Colon (tissue), 2 donors: ENCODE measurements at regions not wholly inside any gene's neighbourhood (a gene's known extent, or its start where the extent isn't known, plus 50 kb on each side); places are given as distances from the start of the nearest gene placed in this dataset.
"Not testable (repeated sequence)": the region's sequence is repeated elsewhere in the genome, so short reads cannot be mapped to it uniquely, and the experiment has no call there.

Experiments
- FAIRE-seq: peaks from 2 replicates; lab custom pipeline; 2012; peaks lifted over from hg19 to GRCh38; lab: Jason Lieb, UNC
- donor health status: control.
- donor health status: control.

DNA sequence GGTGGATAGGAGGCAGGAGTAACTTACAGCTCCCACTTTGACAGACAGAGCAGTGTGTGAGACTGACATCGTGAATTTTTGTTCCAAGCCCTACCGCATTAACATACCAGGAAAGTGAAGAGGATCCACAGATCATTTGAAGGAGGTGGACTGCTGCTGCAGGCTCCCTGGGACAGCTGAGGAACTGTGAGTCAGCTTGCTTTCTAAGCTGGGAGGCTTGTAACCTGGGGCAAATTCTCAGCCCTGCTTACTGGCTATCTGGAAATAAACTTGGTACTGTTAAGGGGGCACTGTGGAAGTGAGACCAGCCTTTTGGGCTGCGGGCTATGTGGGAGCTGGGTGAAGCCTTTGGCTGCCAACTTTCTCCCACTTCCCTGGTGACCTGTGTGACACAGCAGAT, 1202.5 kb downstream of the DNAJB9 start:
- no peak for FAIRE-seq

DNA sequence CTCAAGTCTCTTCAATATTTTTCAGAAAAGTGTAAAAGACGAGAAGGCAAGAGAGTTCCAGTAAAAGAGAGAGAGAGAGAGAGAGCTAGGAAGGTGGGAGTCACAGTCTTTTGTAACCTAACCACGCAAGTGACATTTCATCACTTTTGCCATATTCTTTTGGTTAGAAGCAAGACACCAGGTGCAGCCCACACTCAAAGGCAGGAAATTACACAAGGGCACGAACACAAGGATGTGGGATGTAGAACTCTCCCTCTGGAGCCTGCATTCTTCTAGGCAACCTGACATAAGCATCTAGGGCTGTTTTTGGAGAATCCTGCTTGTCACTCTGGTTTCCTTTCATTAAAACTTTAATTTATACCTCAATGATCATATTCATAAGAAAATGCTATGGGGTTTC, 1213.1 kb downstream of the DNAJB9 start:
- FAIRE-seq: no peak

DNA sequence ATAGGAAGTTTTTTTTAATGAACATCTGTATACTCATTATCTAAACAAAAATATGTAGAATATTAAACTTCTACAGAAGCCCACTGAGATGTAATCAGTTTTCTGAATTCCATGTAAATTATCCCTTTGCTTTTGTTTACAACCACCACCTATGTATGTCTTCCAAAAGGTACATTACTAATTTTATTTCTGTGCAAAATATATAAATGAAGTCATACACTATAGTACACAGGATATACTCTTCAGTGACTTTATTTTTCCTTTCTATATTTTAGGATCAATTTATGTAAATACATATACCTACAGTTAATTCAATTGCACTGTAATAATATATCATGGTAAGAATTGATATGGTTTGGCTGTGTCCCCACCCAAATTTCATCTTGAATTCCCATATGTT, 1236.9 kb downstream of the DNAJB9 start:
- FAIRE-seq: no peak

DNA sequence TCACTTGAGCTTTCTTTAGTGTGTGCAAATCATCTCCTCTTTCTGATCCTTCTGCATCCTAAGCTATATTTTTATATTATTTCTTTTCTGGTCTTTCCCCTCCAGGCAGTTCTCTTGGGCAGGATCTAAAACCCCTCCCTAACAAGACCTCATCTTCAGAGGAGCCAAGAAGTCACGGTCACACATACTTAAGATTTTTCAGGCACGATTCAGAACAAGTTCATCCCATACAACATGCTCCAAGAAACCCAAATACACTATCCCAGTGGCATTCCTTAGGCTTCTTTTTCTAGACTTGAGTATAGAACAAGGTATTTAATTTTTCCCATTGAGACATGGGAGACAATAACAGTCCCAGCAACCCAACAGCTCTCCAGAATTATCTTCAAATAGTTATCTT, 1251.5 kb downstream of the DNAJB9 start:
- no peak for FAIRE-seq

DNA sequence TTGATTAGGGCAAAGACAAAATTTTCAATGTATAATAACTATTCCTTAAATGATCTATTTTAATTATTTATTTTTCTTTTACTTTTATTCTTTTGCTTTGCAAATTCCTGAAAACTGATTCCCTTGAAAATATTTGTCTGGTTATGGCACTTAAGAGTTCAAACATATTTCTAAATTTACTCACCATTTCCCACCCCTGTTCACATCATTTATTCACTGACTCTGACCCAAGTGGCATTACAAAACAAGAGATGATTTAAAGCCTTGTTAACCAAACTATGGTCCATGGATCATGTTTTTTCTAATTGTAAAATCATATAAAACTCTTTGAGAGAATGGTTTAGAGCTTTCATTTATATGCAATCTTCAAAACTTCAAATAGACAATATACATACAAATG, 1256.1 kb upstream of the LRRN3 start:
- no peak for FAIRE-seq

DNA sequence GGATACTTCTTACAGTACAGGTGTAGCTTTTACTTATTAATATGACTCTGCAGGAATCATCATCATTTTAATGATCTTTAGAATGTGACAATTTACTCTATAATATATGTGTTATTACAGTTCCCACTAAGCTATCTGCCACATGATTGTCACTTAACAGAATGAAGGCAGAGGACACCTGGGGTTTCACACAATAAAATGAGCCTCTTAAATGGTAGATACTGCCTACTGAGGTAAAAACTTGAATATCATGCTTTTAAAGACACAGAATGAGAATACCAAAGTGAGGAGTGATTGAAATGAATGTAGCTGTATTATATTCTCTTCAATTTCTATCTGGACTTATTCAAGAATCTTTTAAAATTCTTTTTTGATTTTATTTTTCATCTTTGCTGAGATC, 1255.3 kb upstream of the LRRN3 start:
- FAIRE-seq: no peak

DNA sequence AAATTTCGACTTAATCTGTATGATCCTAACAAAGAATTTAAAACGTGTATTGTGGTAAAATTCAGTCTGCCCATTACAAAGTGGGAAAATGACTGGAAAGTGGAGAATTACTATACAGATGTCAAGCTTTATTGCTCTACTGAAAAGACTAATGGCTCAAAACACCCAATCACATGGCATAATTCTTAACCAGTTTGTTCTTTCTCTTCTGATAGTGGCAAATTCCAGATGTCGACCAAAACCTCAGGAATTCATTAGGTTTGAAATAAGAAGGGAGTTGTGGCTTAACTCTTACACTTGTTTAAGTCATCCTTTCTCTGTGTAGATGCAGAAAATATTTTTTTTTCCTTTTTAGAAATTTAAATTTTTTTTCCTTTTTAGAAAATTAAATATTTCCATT, 1254.9 kb upstream of the LRRN3 start:
- no peak for FAIRE-seq

DNA sequence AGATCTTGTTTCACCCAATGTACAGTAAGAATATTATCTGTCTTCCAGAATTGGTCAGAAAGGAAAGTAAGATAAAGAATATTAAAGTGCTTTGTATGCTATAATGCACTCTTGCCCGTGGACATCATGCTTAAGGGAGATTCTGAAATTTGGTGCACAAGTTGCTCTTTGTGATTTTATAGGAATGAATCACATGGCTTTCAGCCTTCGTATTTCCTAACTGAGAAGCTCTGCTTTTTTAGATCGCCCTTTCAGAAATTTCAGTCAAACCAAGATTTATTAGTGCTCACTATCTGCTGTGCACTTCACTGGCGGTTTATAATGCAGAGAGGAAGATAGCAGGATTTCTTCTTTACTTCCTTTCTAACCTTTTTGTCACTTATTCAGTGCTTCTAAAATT, 1248.5 kb upstream of the LRRN3 start:
- FAIRE-seq: no peak

DNA sequence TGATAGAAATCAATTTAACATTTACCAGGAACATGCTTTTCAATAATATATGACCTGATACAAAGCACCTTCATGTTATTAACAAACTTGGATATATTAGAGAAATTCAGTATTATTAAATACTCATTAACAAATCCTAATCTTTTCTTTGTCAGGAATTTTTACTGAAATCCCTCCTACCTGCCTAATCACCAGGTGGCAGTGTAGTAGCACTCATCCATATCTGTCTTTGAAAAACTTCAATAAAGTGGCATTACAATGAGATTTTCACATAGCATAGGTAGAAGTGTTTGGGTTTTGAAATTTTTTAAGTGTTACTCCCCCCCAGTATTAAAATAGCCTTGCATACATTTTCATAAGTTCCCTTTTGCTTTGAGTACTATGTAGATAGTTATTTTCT, 1246.6 kb upstream of the LRRN3 start:
- no peak for FAIRE-seq

DNA sequence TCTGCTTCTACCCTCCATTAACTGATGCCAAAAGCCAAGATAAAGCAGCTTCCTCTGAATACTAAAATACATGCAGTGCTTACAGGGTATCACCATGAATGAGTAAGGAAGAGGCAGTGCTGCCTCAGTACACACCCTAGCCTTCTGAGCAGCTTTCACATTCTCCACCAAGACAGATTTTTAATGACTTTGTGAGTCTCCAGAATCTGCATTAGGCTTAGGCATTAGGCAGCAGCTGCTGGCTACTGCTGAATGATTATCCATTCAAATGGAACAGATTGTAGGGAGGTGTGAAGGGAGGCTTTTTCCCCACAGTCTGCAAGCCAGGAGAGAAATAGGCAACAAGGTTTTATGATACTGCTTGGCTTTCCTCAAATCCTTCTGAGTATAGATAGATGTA, 1226.7 kb upstream of the LRRN3 start:
- FAIRE-seq: no peak

DNA sequence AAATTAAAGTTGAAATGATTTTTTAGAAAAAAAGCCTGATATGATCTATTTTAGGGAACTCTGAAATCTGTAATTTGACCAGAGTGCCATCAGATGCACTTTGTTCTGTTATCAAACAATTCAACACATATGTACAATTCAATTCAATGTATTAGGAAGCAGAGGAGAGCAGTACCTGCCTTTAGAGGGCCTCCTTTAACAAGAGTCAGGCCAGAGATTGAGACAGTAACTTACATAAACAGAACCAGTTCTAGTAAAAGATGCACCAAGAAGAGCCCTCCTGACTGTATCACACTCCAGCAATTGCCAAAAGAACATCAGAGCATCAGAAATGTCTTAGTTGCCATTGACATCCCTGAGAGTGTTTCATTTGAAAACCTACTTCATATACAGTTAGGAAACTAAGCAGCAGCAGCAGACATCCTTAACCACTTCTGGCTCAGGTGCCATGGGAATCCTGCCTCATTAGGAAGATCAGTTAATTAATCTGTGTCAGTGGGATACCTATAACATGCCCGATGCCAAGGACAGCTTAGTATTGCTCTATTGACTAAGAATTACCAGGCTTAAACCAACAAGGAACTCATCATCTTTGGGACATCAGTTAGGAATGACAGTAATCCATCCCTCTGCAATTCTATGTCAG, 1222.6 kb upstream of the LRRN3 start:
- FAIRE-seq: no peak

DNA sequence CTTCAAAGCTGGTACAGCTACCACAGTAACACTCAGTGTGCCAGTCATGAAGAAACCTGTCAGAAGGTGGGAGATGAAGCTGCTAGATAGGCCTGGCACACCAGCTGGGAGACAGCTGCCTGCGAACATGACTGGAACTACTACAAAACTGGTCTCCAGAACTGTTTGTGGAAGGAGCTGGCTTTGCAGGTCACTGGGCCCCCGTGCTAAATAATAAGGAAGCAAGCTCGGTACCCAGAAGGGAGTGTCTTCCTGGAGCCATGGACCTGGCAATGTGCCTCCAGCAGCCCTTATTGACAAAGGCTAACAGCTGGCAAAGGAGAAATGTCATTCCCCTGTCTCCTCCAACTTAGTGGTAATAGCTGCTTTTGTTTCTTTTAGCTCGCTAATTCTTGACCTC, 1217.6 kb upstream of the LRRN3 start:
- FAIRE-seq: no peak

DNA sequence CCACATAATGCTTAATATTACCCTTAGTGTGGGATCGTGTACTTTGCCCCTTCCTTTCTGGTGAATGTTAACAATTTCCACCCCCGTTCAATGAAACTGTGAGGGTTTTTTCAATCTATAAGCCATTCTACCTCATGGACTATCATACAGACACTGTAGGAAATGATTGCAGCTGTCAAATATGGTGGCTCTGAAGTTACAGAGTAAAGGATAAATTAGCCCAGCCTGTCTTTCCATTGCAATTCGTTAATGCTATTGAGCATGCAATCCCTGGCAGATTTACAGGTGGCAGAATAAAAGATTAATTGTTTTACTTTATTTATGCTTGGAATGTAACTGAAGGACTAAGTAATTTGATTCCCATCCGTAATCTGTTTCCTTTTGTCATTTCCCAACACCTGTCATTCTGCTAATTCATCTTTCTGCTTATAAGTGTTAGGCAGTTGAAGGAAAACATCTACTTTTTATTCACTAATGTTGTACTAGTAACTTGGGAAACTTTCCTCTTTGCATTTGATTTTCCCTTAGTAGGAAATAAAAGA, 1211.6 kb upstream of the LRRN3 start:
- FAIRE-seq: no peak

DNA sequence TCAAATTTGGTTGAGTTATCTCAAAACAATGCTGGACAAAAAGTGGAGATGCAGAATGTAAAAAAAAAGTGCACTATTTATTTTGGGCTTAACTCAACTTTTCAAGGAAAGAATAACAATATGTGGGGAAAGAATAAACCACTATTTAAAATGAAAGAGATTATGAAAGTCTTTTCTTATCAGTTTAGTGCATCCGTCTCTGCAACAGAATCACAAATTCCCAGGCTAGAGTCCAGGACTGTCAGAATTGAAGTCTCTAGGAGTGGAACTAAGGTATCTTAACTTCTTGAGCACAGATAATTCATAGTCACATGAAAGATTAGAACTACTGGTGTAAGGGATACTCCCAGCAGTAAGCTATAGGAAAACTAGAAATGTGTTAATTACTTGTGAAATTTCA, 1200.3 kb upstream of the LRRN3 start:
- no peak for FAIRE-seq

DNA sequence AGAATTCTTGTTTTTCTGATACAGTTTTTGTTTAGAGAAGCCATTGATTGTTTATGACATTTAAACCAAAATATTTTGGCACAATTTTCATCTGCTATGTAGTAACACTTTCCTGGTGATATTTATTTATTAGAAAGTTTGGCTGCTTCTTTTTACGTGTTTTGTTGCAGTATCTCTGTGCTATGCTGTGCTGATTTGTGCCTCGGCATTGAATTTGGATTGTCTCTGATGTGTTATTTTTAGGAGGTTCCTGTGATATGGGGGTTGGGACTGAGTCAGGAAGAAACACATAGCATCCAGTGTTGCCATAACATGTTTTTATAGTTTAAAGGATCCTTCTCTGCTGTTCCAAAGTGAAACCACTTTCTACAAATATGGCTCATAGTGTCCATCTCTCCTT, 1197.7 kb upstream of the LRRN3 start:
- FAIRE-seq: no peak

DNA sequence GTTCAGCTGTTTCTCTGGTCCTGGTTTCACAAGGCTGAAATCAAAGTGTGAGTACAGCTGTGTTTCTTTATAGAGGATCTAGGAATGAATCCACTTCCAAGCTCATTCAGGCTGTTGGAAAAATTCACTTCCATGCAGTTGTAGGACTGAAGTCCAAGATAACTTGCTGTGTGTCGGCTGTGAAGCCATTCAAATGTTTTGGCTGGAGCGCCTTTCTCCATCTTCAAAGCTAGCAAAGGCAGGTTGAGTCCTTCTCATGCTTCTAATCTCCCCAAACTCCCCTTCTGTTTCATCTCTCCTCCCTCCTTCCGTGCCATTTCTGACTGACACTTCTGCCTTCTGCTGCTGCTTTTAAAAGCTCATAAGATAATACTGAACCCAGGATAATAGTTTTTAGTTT, 1195.4 kb upstream of the LRRN3 start:
- no peak for FAIRE-seq

DNA sequence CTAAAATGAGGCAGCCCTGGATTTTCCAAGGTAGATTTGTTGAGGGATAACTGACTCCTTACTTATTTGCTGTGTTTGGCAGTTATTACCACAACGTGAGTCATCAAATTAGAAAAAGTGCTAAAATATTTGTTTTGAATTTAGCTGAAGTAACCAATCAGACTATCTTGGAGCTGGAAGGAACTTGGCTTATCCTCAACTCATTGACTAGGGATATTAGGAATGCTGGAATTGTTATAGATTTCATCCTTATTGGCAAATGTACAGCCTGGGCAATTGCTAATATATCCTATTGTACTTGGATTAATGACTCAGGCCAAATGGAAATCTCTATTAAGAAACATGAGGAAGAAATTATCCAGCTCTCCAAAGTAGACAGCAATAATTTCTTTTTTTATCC, 1189.0 kb upstream of the LRRN3 start:
- no peak for FAIRE-seq

DNA sequence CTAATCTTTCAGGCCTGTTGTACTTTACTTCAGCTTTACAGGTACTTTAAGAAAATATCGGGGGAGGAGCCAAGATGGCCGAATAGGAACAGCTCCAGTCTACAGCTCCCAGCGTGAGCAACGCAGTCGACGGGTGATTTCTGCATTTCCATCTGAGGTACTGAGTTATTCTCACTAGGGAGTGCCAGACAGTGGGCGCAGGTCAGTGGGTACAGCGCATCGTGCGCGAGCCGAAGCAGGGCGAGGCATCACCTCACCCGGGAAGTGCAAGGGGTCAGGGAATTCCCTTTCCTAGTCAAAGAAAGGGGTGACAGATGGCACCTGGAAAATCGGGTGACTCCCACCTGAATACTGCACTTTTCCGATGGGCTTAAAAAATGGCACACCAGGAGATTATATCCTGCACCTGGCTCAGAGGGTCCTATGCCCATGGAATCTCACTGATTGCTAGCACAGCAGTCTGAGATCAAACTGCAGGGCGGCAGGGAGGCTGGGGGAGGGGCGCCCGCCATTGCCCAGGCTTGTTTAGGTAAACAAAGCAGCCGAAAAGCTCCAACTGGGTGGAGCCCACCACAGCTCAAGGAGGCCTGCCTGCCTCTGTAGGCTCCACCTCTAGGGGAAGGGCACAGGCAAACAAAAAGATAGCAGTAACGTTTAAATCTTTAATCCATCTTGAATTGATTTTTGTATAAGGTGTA, 1185.4 kb upstream of the LRRN3 start:
- not testable (repeated sequence) for FAIRE-seq

DNA sequence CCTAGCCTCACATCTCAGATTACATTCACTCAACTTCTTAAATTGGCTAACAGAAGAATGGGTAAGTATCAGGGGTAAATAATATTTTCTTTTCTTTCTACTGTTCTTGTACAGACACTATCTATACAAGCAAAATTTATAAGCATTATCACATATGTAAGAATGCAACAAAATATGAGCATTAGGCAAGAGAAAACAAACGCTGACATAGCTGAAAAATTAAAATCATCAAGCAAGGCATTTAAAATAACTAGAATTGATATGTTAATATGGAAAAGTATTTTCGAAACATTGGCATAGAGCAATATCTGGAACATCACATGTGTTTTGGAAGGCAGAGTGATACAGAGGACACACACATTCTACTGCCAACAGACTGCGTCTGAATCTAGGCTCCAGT, 1175.3 kb upstream of the LRRN3 start:
- FAIRE-seq: no peak

DNA sequence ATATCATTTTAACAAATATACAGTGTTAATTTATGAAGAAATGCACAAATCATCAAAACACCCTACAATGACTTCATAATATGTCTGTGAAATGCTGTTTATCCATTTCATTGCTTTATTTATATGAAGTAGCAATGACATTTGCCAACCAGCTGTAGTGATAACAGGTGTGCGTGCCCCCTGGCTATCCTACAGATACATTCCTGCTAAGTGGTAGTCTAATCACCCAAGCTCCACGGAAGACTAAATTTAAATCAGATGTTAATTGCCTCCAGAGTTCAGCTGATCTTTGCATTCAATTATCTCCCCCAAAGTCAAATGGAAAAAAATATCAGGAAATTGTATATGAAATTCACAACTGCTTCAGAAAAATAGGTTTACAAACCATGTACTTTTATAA, 1164.2 kb upstream of the LRRN3 start:
- FAIRE-seq: no peak

DNA sequence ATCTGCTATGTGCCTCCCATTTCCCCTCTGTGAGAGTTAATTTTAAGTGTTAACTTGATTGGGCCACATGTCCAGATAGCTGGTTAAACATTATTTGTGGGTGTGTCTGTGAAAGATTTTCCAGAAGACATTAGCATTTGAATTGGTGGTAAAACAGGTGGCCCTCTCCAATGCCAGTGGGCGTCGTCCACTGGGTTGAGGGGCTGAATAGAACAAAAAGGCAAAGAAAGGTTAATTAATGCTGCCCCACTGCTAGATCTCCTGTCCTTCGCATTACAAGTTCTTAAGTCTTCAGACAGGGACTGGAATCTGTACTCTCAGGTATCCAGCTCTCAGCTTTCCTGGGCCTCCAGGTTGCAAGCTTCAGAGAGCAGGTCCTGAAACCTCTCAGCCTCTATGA, 1160.9 kb upstream of the LRRN3 start:
- FAIRE-seq: no peak

DNA sequence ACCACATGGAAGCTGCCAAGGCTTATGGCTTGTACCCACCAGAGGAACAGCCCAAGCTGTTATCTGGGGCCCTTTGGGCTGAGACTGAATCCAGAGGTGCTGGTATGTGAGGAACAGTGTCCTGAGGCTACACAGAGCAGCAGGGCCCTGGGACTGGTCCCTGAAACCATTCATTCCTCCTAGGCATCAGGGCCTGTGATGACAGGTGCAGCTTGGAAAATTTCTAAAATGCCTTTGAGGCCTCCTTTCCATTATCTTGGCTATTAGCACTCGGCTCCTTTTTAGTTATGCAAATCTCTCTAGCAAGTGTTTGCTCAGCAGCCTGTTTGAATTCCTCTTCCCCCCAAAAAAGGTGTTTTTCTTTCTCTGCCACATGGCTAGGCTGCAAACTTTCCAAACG, 1151.7 kb upstream of the LRRN3 start:
- no peak for FAIRE-seq

DNA sequence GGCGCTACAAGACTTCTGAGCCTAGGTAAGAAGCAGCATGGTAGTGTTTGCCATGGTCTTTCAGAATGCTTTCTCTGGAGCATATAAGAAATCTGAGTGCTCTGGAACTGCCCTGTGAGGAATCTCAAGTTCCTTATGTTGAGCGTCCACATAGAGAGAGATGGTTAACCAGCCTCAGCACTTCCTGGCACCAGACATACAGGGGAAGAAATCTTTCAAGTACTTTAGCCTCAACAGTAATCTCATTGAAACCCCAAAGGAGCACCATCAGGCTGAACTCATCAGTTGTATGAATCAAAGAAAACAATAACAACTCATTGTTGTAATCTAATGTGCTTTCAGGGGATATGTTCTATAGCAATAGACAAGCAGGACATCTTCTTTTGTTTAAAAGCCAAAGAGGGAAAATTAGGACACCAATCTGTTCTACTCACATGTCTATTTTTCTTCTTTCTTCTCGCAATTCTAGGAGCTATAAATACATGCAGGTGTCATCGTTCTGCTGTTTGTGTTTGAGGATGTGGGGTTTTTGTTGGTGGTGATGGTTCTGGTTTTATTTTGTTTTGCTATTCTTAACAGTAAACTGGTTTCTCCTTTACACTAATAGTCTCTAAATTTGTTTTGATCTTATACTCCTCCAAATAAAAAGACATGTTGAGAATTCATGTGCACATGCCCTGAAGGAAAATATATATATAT, 1145.0 kb upstream of the LRRN3 start:
- no peak for FAIRE-seq

DNA sequence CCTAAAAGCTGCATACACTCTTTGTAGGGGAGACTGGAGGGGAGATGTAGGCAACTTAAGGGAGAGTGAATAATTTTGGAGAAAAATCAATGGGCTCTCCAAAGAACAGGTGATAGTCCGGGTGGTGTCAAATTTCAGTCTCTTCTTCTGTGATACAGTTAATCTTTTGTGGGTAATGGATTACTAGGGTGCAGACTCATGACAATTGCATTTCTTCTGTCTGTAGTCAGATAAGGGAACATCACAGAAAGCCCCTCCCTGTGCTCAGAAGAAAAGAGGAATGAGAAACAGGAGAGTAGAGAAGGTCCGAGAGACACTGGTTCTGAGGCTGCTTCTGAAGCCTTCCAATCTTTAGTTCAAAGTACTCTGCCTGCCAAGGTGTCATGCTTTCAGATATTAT, 1140.7 kb upstream of the LRRN3 start:
- no peak for FAIRE-seq
